SK-N-MC (cell line): ENCODE measurements at regions not wholly inside any gene's neighbourhood (a gene's known extent, or its start where the extent isn't known, plus 50 kb on each side); places are given as distances from the start of the nearest gene placed in this dataset.

Source experiments
- EZH2 ChIP-seq: fragments of 200-600 bp; sonication (generic); IDR thresholded peaks from one replicate; pipeline ENCODE4 v1.6.1; 2017; ENCODE audit warnings: antibody characterized with exemption
- FOXP2 ChIP-seq: optimal IDR thresholded peaks from 2 replicates; pipeline ENCODE3; 2011; ENCODE audit warnings: mild to moderate bottlenecking, moderate library complexity; ENCODE audit not compliant: insufficient read depth; ENCODE audit errors: extremely low read length, control extremely low read depth
- POLR2AphosphoS5 ChIP-seq: IDR thresholded peaks from 2 replicates; pipeline ENCODE4 v1.6.1; 2012; ENCODE audit warnings: mild to moderate bottlenecking, low read depth, low read length, borderline replicate concordance

- no peak for TF ChIP-seq EZH2
- TF ChIP-seq POLR2AphosphoS5 = no peak
- no peak for TF ChIP-seq FOXP2
Measured at GRCh38 chr10:129094233-129094632, 372.8 kb upstream of the MGMT start.
